Osteoblast (primary cell): ENCODE measurements at regions not wholly inside any gene's neighbourhood (a gene's known extent, or its start where the extent isn't known, plus 50 kb on each side); places are given as distances from the start of the nearest gene placed in this dataset.

Experiments used
- DNase-seq: peaks from one replicate; pipeline ENCODE4 v3.0.0; 2011; ENCODE audit warnings: low spot score, mixed read lengths; ENCODE audit not compliant: insufficient read length; ENCODE audit errors: missing footprints
- H2AFZ ChIP-seq: 2 replicates; pipeline ENCODE4 v1.6.0; 2011; ENCODE audit warnings: mild to moderate bottlenecking, low read length
- H3K27ac ChIP-seq: 2 replicates; pipeline ENCODE4 v1.5.1; 2011; ENCODE audit warnings: mild to moderate bottlenecking, low read depth, low read length, moderate library complexity
- H3K27me3 ChIP-seq: 2 replicates; pipeline ENCODE4 v1.6.0; 2012; ENCODE audit warnings: mild to moderate bottlenecking, control low read depth, inconsistent platforms, low read length, moderate library complexity; ENCODE audit not compliant: insufficient read depth
- H3K36me3 ChIP-seq: 2 replicates; pipeline ENCODE4 v1.5.1; 2011; ENCODE audit warnings: mild to moderate bottlenecking, low read length, control low read depth, moderate library complexity; ENCODE audit not compliant: insufficient read depth
- H3K4me1 ChIP-seq: 2 replicates; pipeline ENCODE4 v1.5.1; 2011; ENCODE audit warnings: mild to moderate bottlenecking, low read length, control low read depth, moderate library complexity; ENCODE audit not compliant: insufficient read depth
- H3K4me2 ChIP-seq: 2 replicates; pipeline ENCODE4 v1.6.0; 2011; ENCODE audit warnings: mild to moderate bottlenecking, low read length; ENCODE audit not compliant: insufficient read depth
- H3K4me3 ChIP-seq: fragments of 200-600 bp; sonication (generic); 3 replicates; pipeline ENCODE4 v1.5.1; 2012; ENCODE audit warnings: mild to moderate bottlenecking, low read length, inconsistent platforms; ENCODE audit not compliant: insufficient read depth
- H3K79me2 ChIP-seq: 2 replicates; pipeline ENCODE4 v1.6.0; 2012; ENCODE audit warnings: mild to moderate bottlenecking, low read length, control low read depth, inconsistent platforms; ENCODE audit not compliant: insufficient read depth
- H3K9me3 ChIP-seq: 2 replicates; pipeline ENCODE4 v1.5.1; 2011; ENCODE audit warnings: low read depth, low read length, control low read depth
- H4K20me1 ChIP-seq: 2 replicates; pipeline ENCODE4 v1.6.0; 2012; ENCODE audit warnings: mild to moderate bottlenecking, low read length, control low read depth; ENCODE audit not compliant: insufficient read depth
- CTCF ChIP-seq: IDR thresholded peaks from 2 replicates; pipeline ENCODE4 v1.5.1; 2011; ENCODE audit warnings: mild to moderate bottlenecking, low read depth, low read length, moderate library complexity; ENCODE audit errors: extremely low read depth

DNA sequence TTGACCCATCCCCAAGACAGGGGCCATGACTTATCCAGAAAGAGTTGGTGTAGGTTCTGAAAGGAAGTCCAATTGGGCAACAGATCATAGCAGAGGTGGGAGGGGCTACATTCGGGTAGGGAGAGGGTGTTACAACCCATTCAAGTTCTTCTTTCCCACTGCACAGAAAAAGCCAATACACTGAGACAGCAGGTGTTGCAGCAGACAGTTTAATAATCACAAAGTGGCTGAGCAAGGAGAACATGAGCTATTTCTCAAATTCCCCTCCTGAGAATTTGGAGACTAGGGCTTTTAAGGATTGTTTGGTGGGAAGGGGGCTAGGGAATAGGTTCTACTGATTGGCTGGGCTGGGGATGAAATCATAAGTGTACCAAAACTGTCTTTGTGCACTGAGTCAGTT is 328.4 kb upstream of the POU3F1 start:
- H3K9me3 ChIP-seq: no peaks in the 10 kb centered on the region
- H3K36me3 ChIP-seq: no peaks in the 10 kb centered on the region
- H2AFZ ChIP-seq: no peak overlapping the region
- no peaks in the 10 kb centered on the region for H3K27me3 ChIP-seq
- TF ChIP-seq CTCF: no peak
- no peaks in the 10 kb centered on the region for H4K20me1 ChIP-seq
- DNase-seq: no peak
- H3K4me2 ChIP-seq: no peak overlapping the region
- no peaks in the 10 kb centered on the region for H3K79me2 ChIP-seq
- no peak overlapping the region for H3K4me3 ChIP-seq
- no peak overlapping the region for H3K27ac ChIP-seq
- no peaks in the 10 kb centered on the region for H3K4me1 ChIP-seq

DNA sequence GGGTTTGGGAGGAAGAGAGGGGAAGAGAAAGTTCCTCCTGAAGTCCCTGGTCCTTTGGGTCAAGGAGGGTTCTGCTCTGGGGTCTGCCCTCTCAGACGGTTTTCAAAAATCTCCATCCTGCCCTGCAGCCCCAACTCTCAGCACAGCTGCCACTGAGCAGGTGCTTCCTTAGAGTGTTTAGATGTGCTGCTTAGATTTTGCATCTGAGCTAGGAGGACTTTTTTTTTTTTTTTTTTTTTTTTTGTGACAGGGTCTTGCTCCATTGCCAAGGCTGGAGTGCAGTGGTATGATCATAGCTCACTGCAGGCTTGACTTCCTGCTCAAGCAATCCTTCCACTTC is 324.9 kb upstream of the POU3F1 start:
- H3K27me3 ChIP-seq: peaks cover 2% of the 10 kb centered on the region
- H3K4me3 ChIP-seq: no peak overlapping the region
- no peak for TF ChIP-seq CTCF
- H3K9me3 ChIP-seq: no peaks in the 10 kb centered on the region
- no peaks in the 10 kb centered on the region for H4K20me1 ChIP-seq
- H2AFZ ChIP-seq: no peak overlapping the region
- no peaks in the 10 kb centered on the region for H3K36me3 ChIP-seq
- no peaks in the 10 kb centered on the region for H3K79me2 ChIP-seq
- H3K4me2 ChIP-seq: no peak overlapping the region
- no peak for DNase-seq
- no peak overlapping the region for H3K27ac ChIP-seq
- H3K4me1 ChIP-seq: no peaks in the 10 kb centered on the region

GRCh38 chr1:38370716-38371504 is 324.3 kb upstream of the POU3F1 start:
- Histone ChIP-seq H3K4me2 (no peak overlapping the region), H3K4me1 (no peaks in the 10 kb centered on the region), H3K27me3 (peaks cover 2% of the 10 kb centered on the region), H3K27ac (no peak overlapping the region), H2AFZ (no peak overlapping the region), H3K9me3 (no peaks in the 10 kb centered on the region), H3K36me3 (no peaks in the 10 kb centered on the region), H3K79me2 (no peaks in the 10 kb centered on the region), H3K4me3 (no peak overlapping the region), H4K20me1 (no peaks in the 10 kb centered on the region)
- no peak for DNase-seq
- no peak for TF ChIP-seq CTCF

GRCh38 chr1:38365242-38365641 is 318.6 kb upstream of the POU3F1 start:
- Histone ChIP-seq H3K9me3 (no peaks in the 10 kb centered on the region), H4K20me1 (no peaks in the 10 kb centered on the region), H3K4me1 (no peaks in the 10 kb centered on the region), H3K79me2 (no peaks in the 10 kb centered on the region), H3K4me2 (no peak overlapping the region), H3K27me3 (peaks cover 2% of the 10 kb centered on the region), H3K36me3 (no peaks in the 10 kb centered on the region), H2AFZ (no peak overlapping the region), H3K27ac (no peak overlapping the region), H3K4me3 (no peak overlapping the region)
- DNase-seq: no peak
- no peak for TF ChIP-seq CTCF
